ENCODE measurements at regions not wholly inside any gene's neighbourhood (a gene's known extent, or its start where the extent isn't known, plus 50 kb on each side); places are given as distances from the start of the nearest gene placed in this dataset.

DNA sequence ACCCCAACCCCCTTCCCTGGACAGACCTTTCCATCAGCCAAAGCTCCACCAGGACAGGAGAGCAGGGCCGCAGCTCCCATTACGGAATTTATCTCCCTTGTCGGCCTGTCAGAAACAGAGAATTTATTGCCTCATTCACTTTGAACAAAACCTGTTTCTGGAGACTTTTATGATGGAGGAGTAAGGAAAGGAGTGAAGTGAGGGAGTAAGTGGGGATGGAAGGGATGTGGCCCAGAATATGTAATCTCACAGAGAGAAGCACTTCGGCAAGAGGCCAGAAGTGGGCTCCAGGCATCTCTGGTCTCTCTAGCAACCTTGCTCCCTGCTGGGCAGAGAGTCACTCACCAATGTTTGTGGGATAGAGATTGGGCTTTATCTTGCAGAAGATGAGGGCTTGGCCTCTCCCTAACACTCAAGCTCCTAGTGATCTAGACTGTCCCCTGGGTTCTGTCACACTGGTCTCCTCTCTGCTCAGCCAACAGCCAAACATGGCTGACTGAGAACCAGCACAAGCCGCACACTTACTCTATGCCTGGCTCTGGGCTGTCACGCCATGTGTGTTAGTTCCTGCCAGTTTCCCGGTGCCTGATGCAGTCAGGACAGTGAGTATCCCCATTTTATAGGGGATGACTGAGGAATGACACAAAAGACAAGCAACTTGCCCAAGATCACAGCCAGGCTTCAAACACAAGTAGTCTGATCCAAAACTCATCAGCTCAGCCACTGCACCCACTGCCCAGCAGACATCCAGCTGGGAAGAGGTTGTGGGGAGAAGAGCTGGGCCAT is 149.4 kb upstream of the ZMIZ1 start:
- no peak for TF ChIP-seq ZNF274 (IDR thresholded peaks at IDR 0.05; ENCODE audit: low read depth, low read length)
- no peak for TF ChIP-seq YY1 (IDR thresholded peaks at IDR 0.05; ENCODE audit: insufficient read depth, insufficient read length)
